H9 (cell line): ENCODE measurements at regions not wholly inside any gene's neighbourhood (a gene's known extent, or its start where the extent isn't known, plus 50 kb on each side); places are given as distances from the start of the nearest gene placed in this dataset.

ENCODE experiments used
- DNase-seq: peaks from one replicate; pipeline ENCODE4 v3.0.0-alpha.2; 2017
- H2AFZ ChIP-seq: one replicate; pipeline ENCODE4 v1.6.1; 2013; ENCODE audit warnings: mild to moderate bottlenecking, low read length, control low read depth, moderate library complexity
- H2AK5ac ChIP-seq: 2 replicates; pipeline ENCODE4 v1.6.1; 2013; ENCODE audit warnings: low read length, control low read depth, mixed read lengths; ENCODE audit not compliant: insufficient read length
- H2BK120ac ChIP-seq: one replicate; pipeline ENCODE4 v1.6.1; 2013; ENCODE audit warnings: low read depth, mild to moderate bottlenecking, low read length, control low read depth, inconsistent platforms; ENCODE audit not compliant: poor library complexity, severe bottlenecking
- H2BK12ac ChIP-seq: 2 replicates; pipeline ENCODE4 v1.6.1; 2013; ENCODE audit warnings: low read length, control low read depth, mixed read lengths, low read depth; ENCODE audit not compliant: insufficient read length
- H2BK15ac ChIP-seq: 2 replicates; pipeline ENCODE4 v1.6.1; 2013; ENCODE audit warnings: low read depth, low read length, control low read depth
- H2BK20ac ChIP-seq: one replicate; pipeline ENCODE4 v1.6.1; 2013; ENCODE audit warnings: low read depth, mild to moderate bottlenecking, low read length, control low read depth, inconsistent platforms; ENCODE audit not compliant: poor library complexity, severe bottlenecking
- H2BK5ac ChIP-seq: 2 replicates; pipeline ENCODE4 v1.6.1; 2013; ENCODE audit warnings: low read length, control low read depth, mixed read lengths; ENCODE audit not compliant: insufficient read length
- H3K14ac ChIP-seq: 2 replicates; pipeline ENCODE4 v1.6.1; 2013; ENCODE audit warnings: low read length, control low read depth; ENCODE audit not compliant: insufficient read depth
- H3K18ac ChIP-seq: 2 replicates; pipeline ENCODE4 v1.6.1; 2013; ENCODE audit warnings: low read depth, mild to moderate bottlenecking, mixed read lengths, low read length, control low read depth; ENCODE audit not compliant: insufficient read length
- H3K23ac ChIP-seq: 2 replicates; pipeline ENCODE4 v1.6.1; 2013; ENCODE audit warnings: low read length, control low read depth, mixed read lengths, low read depth; ENCODE audit not compliant: insufficient read length
- H3K23me2 ChIP-seq: 2 replicates; pipeline ENCODE4 v1.6.1; 2013; ENCODE audit warnings: low read depth, mild to moderate bottlenecking, mixed read lengths, low read length, control low read depth; ENCODE audit not compliant: insufficient read length, poor library complexity, severe bottlenecking
- H3K27ac ChIP-seq: 2 replicates; pipeline ENCODE4 v1.5.1; 2013; ENCODE audit warnings: low read length, control low read depth, mixed read lengths, low read depth; ENCODE audit not compliant: insufficient read length
- H3K27me3 ChIP-seq: 2 replicates; pipeline ENCODE4 v1.6.1; 2013; ENCODE audit warnings: low read length, control low read depth, inconsistent platforms; ENCODE audit not compliant: insufficient read depth
- H3K4ac ChIP-seq: 2 replicates; pipeline ENCODE4 v1.6.1; 2013; ENCODE audit warnings: low read depth, mild to moderate bottlenecking, control low read depth, inconsistent platforms, low read length, moderate library complexity
- H3K4me1 ChIP-seq: 2 replicates; pipeline ENCODE4 v1.6.1; 2013; ENCODE audit warnings: low read length, control low read depth, inconsistent platforms; ENCODE audit not compliant: insufficient read depth
- H3K4me2 ChIP-seq: 2 replicates; pipeline ENCODE4 v1.6.1; 2013; ENCODE audit warnings: low read length, control low read depth, mixed read lengths; ENCODE audit not compliant: insufficient read length, insufficient read depth
- H3K56ac ChIP-seq: 2 replicates; pipeline ENCODE4 v1.6.1; 2013; ENCODE audit warnings: low read depth, mild to moderate bottlenecking, mixed read lengths, low read length, control low read depth; ENCODE audit not compliant: insufficient read length
- H3K79me1 ChIP-seq: 2 replicates; pipeline ENCODE4 v1.6.1; 2013; ENCODE audit warnings: low read depth, mild to moderate bottlenecking, moderate library complexity, low read length, control low read depth, inconsistent platforms; ENCODE audit not compliant: insufficient read depth, poor library complexity, severe bottlenecking
- H3K79me2 ChIP-seq: 2 replicates; pipeline ENCODE4 v1.6.1; 2013; ENCODE audit warnings: low read length, control low read depth, inconsistent platforms; ENCODE audit not compliant: insufficient read depth
- H3K9ac ChIP-seq: 2 replicates; pipeline ENCODE4 v1.6.1; 2013; ENCODE audit warnings: low read length, control low read depth, mixed read lengths; ENCODE audit not compliant: insufficient read length; ENCODE audit errors: extremely low read depth
- H3K9me3 ChIP-seq: one replicate; pipeline ENCODE4 v1.6.1; 2013; ENCODE audit warnings: low read depth, low read length, inconsistent platforms; ENCODE audit not compliant: control insufficient read depth
- H3T11ph ChIP-seq: one replicate; pipeline ENCODE4 v1.6.1; 2013; ENCODE audit warnings: mild to moderate bottlenecking, low read length, control low read depth, inconsistent platforms
- H4K20me1 ChIP-seq: one replicate; pipeline ENCODE4 v1.6.1; 2013; ENCODE audit not compliant: control insufficient read depth, insufficient read length, insufficient read depth
- H4K5ac ChIP-seq: 2 replicates; pipeline ENCODE4 v1.6.1; 2013; ENCODE audit warnings: low read depth, mild to moderate bottlenecking, mixed read lengths, low read length, control low read depth; ENCODE audit not compliant: insufficient read length
- H4K8ac ChIP-seq: replicated peaks from 2 replicates; pipeline ENCODE4 v1.6.1; 2013; ENCODE audit warnings: low read length, control low read depth, mixed read lengths, low read depth; ENCODE audit not compliant: insufficient read length
- H4K91ac ChIP-seq: 2 replicates; pipeline ENCODE4 v1.6.1; 2013; ENCODE audit warnings: low read depth, mild to moderate bottlenecking, moderate library complexity, mixed read lengths, low read length, control low read depth; ENCODE audit not compliant: insufficient read length
- H3K27ac Mint-ChIP-seq, 3 experiments: 2 replicates in 2 of 3; 3 replicates in 1 of 3; pipeline ENCODE4 v1.8.0; 2020 to 2021; ENCODE audit warnings: mixed read lengths in 3 of 3, mild to moderate bottlenecking in 1 of 3, moderate library complexity in 1 of 3
- H3K27me3 Mint-ChIP-seq: 2 replicates; pipeline ENCODE4 v1.8.0; 2021; ENCODE audit warnings: low read depth, mild to moderate bottlenecking, moderate library complexity, mixed read lengths
- H3K36me3 Mint-ChIP-seq, 3 experiments: 2 replicates in 2 of 3; 3 replicates in 1 of 3; pipeline ENCODE4 v1.8.0; 2020 to 2021; ENCODE audit warnings: low read depth in 3 of 3, mixed read lengths in 3 of 3; ENCODE audit not compliant: insufficient read depth in 1 of 3
- H3K4me1 Mint-ChIP-seq, 2 experiments: 2 replicates each; pipeline ENCODE4 v1.8.0; 2020; ENCODE audit warnings: mixed read lengths in 2 of 2
- H3K4me3 Mint-ChIP-seq, 2 experiments: 2 replicates in 1 of 2; 3 replicates in 1 of 2; pipeline ENCODE4 v1.8.0; 2020 to 2021; ENCODE audit warnings: mild to moderate bottlenecking in 2 of 2, mixed read lengths in 2 of 2, moderate library complexity in 1 of 2
- H3K9me3 Mint-ChIP-seq, 2 experiments: 2 replicates in 1 of 2; 3 replicates in 1 of 2; pipeline ENCODE4 v1.8.0; 2020; ENCODE audit warnings: mild to moderate bottlenecking in 2 of 2, mixed read lengths in 2 of 2, moderate library complexity in 1 of 2
- CTCF ChIP-seq: fragments of 200-600 bp; sonication (generic); conservative IDR thresholded peaks from 3 replicates; pipeline ENCODE4 v1.8.0; 2021; ENCODE audit warnings: antibody characterized with exemption, mild to moderate bottlenecking
- WGBS: extraction: QIAGEN DNeasy Blood & Tissue Kit; methylation state at CpG from one replicate; pipeline ENCODE4 v1.1.7; 2013; ENCODE audit warnings: missing lambda C conversion rate, low lambda C conversion rate, mixed read lengths; ENCODE audit not compliant: insufficient read length; ENCODE audit errors: extremely low coverage; 5-methylcytosine and 5-hydroxymethylcytosine counted together

GRCh38 chr5:24094081-24094679 is 550.6 kb downstream of the CDH10 start:
- TF ChIP-seq CTCF, result no peak
- no peak for DNase-seq
- Histone ChIP-seq H3K27me3 (no peaks in the 10 kb centered on the region), H3K23me2 (no peaks in the 10 kb centered on the region), H2AFZ (no peak overlapping the region), H3K79me2 (no peaks in the 10 kb centered on the region), H4K20me1 (no peaks in the 10 kb centered on the region), H3K9ac (no peak overlapping the region), H3K79me1 (no peaks in the 10 kb centered on the region), H3K9me3 (no peaks in the 10 kb centered on the region), H2BK120ac (no peak overlapping the region), H4K8ac (no peak overlapping the region), H3K27ac (no peak overlapping the region), H3K18ac (no peak overlapping the region), H3K4me1 (no peaks in the 10 kb centered on the region), H2AK5ac (no peak overlapping the region), H2BK15ac (no peak overlapping the region), H3K14ac (no peak overlapping the region), H4K91ac (no peak overlapping the region), H3T11ph (no peak overlapping the region), H3K4me2 (no peak overlapping the region), H2BK5ac (no peak overlapping the region), H2BK12ac (no peak overlapping the region), H3K4ac (no peak overlapping the region), H3K23ac (no peak overlapping the region), H4K5ac (no peak overlapping the region), H2BK20ac (no peak overlapping the region), H3K56ac (no peak overlapping the region)
- WGBS, result no CpG with 5 or more reads among the region's 8 CpGs
- no peak overlapping the region for H3K4me3 Mint-ChIP-seq
- no peaks in the 10 kb centered on the region for H3K4me1 Mint-ChIP-seq
- H3K27me3 Mint-ChIP-seq, result no peaks in the 10 kb centered on the region
- peaks cover 3 to 10% of the 10 kb centered on the region in 2 experiments; a peak in 4 of 5 replicates for H3K9me3 Mint-ChIP-seq
- H3K27ac Mint-ChIP-seq, result no peak overlapping the region
- H3K36me3 Mint-ChIP-seq, result peaks cover 0 to 4% (median 2%) of the 10 kb centered on the region in 3 experiments; a peak in 3 of 7 replicates
